GM12873 (cell line): ENCODE measurements at regions not wholly inside any gene's neighbourhood (a gene's known extent, or its start where the extent isn't known, plus 50 kb on each side); places are given as distances from the start of the nearest gene placed in this dataset.

Experiments
- CTCF ChIP-seq: IDR thresholded peaks from 2 replicates; pipeline ENCODE4 v1.5.1; 2012; ENCODE audit warnings: low read depth, mild to moderate bottlenecking, moderate library complexity, low read length, control low read depth; ENCODE audit not compliant: insufficient read depth; ENCODE audit errors: missing control alignments

- TF ChIP-seq CTCF = no peak
These were observed 363.6 kb upstream of the GOLIM4 start for GRCh38 chr3:168459226-168459784.

- no peak for TF ChIP-seq CTCF
These were observed 362.3 kb upstream of the GOLIM4 start for GRCh38 chr3:168457954-168458539.

- TF ChIP-seq CTCF = no peak
These were observed 360.1 kb upstream of the GOLIM4 start for GRCh38 chr3:168455814-168456213.

- no peak for TF ChIP-seq CTCF
These were observed 357.9 kb upstream of the GOLIM4 start for GRCh38 chr3:168453623-168454022.

GRCh38 chr3:168443965-168444364, 348.2 kb upstream of the GOLIM4 start:
- TF ChIP-seq CTCF = no peak

GRCh38 chr3:168442502-168442901, 346.8 kb upstream of the GOLIM4 start:
- no peak for TF ChIP-seq CTCF

GRCh38 chr3:168436245-168436724, 340.6 kb upstream of the GOLIM4 start:
- TF ChIP-seq CTCF = no peak
